GM19455 (cell line): ENCODE measurements at regions not wholly inside any gene's neighbourhood (a gene's known extent, or its start where the extent isn't known, plus 50 kb on each side); places are given as distances from the start of the nearest gene placed in this dataset.

Experiments
- ATAC-seq: cut with Tn5 transposase; IDR thresholded peaks from one replicate; pipeline ENCODE4 v1.9.1; 2021; ENCODE audit not compliant: unreplicated experiment

DNA sequence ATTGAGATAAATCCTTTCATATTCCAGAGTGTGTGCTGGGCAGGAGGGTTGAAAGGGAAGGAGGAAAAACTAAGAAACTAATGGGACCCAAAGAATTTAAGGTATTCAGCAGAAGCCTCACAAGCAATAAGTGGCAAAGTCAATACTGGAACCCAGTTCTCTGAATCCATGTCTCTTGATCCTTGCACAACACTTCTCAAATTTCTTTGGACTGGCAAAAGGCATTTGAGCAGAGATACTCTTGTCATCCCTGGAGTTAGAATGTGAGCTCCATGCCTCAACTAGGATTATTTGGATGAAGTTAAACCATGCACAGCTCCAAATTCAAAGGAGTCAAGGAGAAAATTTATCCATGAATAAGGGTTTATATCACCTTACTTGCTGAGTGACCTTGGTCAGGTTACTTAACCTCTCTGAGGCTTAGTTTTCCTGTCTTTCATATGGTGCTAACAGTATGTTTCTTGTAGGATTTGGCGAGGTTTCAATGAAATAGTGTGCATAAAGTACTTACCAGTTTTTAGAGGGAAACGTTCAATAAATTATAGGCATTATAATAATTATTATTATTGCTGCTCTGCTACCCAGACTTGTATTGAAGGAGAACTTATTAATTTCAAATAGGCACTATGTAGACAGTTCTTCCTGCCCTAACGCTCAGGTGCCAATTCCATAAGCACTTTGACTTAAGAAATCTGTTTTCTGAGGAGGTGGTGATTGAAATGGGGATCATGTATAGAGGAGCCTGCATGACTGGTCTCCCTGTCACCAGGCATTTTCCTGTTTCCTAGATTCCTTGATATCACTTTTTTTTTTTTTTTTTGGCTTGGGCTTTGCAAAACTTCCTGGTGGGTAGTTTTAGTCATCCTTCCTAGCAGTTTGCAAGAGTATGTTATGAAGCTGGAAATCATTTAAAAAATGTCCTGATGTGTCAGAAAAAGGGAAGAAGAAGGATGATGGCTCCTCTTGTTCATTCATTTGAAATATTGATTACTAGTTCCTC, 125.0 kb upstream of the JUN start:
- no peak for ATAC-seq

DNA sequence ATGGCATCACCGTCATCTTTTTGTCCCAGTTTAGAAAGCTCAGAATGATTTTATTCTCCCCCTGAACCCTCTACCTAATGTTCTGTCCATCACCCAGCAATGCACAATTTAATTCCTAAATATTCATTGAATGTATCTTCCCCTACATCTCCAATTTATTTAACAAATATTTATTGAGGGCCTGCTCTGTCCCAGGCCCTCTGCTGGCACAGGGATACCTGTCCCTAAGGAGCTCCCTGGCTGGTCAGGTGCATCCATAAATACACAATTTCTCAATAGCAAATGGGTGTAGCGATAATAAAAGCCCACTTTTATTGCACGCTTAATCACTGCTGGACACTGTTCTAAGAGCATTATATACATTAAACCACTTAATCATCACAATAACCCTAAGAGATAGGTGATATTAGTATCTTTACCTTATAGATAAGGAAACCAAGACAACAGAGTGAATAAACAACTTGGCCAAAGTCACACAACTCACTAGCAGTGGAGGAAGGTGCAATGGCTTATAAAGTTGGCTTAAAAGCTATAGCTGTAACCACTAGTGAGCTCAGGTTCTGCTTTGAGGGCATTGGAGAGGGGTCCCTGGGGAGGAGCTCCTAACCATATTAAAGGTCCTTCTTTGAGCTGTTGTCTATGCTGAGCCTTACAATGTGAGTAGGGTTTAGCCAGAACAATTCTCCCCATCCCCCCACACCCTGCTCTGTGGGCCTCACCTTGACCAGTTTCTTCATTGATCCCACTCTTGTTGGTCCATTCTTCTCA, 126.3 kb upstream of the JUN start:
- ATAC-seq: no peak

DNA sequence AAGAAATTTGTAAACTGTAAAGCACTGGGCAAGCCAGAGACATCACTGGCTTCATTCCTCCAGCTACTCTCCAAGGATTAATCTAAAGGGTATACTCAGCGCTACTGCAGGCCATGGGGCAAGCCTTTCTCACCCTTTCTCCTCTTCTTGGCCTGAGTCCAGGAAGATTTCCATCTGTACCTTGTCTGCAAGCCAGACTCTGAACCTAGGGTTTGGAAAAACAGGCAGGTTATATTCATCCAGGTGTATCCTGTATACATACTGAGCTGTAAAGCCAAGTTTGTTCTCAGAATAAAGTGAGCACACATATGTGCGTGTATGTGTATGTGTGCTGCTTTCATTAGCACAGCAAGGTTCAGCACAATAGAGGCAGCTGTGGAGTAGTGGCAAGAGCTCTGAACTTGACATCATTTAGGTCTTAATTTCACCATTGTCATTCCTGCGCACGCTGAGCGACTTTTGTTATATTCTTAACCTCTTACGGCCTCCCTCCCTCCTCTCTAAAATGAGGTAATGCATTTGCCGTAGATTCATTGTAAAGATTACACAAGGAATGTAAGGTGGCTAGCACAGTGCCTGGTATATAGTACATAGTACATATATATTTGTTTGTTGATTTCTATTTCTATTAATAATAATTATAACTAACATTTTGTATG, 128.1 kb upstream of the JUN start:
- ATAC-seq: no peak

DNA sequence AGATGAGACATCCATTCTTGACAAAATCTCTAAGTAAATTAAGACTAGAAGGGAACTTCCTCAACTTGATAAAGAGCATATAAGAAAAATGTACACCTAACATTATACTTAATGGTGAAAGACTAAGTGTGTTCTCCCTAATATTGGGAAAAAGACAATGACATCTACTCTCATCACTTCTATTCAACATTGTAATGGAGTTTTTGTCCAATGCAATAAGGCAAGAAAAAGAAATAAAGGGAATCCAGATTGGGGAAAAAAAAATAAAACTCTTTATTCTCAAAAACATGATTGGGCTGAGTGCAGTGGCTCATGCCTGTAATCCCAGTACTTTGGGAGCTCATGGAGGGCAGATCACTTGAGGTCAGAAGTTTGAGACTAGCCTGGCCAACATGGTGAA, 131.1 kb upstream of the JUN start:
- ATAC-seq: no peak

DNA sequence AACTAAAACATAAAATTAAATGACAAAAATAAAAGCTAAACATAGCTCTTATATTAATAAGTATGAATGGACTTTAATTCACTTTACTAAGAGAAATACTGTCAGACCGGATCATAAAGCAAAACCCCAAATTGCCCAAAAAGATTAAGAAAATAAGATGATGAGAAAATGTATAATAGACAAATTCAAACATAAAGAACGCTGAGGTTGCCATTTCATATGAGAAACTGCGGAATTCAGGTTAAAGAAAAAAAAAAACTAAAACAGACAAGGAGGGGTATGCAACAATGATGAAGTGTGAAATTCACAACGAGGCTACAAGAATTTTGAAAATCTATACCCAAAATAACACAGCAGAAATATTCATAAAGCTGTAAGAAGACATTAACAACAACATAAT, 133.6 kb upstream of the JUN start:
- no peak for ATAC-seq

DNA sequence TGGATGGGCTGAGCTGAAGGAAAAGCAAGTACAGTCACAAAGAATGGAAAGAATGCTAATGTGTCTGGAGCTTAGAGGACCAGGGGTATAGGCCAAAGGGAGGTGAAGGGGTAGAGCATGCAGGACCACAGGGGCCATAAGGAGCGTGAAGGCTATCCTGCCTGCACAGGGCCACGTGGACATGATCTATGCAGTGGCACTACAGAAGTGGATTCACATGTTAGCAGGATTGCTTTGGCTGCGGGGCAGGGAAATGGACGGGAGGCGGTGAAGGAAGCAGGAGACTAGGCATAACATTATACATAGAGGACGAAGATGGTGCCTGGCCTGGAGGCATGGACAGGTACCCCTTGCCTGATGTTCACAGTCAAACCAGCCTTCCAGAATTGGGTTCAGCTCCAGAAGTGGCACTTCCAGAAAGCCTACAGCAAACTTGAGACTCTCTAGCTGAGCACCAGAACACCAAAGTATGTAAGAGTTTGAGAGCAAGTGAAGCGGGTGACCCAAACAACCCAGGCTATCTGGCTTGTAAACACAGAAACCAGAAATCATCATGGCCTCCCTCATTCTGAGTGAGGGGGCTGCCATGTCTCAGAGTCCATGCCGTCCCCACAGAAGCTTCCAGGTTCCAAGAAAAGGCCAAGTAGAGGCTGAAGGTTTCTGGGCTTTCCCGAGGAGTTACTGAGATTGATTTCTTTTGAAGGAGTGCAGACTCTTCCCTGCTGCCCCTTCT, 135.5 kb upstream of the JUN start:
- no peak for ATAC-seq

DNA sequence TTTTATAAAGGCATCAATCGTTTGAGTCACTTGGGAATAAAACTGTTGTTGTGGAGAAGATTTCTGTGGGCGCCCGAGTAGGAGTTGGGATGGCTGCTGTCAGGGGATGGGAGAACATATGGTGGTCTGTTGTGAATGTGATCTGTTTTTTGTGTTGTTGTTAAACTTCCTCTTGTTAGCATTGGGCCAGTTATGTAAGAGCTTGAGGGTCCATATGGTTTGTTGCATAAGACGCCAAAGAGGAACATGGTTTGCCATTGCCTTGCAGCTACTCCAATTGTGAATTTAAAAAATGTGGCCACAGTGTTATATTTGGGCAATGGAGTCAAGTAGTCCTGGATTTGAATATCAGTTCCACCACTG, 136.1 kb upstream of the JUN start:
- no peak for ATAC-seq

DNA sequence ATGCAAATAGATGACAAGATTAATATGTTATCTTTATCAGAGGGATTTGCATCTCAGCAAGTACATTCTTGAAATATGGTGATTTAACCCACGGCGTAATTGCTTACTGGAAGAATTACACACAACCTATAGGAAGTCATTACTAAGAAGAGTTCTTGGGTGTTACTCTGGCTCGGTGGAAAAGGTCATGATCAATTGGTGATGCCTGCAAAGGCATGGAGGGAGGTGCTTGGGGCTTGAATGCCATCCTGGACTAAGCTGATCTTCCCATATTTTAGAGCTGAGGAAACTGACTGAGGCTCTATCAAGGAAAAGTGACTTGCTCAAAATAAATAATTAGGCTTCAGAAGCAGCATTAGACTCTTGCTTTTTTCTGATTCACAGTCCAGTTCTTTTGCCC, 137.5 kb upstream of the JUN start:
- no peak for ATAC-seq

DNA sequence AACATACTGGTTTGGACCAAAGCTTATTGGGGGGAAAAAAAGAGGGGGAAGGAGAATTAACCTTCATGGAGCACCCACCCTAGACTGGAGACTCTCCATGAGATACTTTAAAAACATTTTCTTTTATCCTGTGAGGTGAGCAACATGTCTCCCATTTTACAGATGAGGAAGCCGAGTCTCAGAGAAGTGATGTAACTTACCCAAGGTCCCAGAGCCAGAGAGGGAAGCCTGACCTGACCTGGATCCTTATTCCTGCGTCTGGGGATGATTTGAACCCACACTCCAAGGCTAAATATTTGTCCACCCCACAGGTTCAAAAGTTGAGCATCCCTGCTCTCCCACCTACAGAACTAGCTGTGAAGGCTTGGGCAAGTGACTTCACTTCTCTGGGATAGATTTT, 137.9 kb upstream of the JUN start:
- no peak for ATAC-seq

DNA sequence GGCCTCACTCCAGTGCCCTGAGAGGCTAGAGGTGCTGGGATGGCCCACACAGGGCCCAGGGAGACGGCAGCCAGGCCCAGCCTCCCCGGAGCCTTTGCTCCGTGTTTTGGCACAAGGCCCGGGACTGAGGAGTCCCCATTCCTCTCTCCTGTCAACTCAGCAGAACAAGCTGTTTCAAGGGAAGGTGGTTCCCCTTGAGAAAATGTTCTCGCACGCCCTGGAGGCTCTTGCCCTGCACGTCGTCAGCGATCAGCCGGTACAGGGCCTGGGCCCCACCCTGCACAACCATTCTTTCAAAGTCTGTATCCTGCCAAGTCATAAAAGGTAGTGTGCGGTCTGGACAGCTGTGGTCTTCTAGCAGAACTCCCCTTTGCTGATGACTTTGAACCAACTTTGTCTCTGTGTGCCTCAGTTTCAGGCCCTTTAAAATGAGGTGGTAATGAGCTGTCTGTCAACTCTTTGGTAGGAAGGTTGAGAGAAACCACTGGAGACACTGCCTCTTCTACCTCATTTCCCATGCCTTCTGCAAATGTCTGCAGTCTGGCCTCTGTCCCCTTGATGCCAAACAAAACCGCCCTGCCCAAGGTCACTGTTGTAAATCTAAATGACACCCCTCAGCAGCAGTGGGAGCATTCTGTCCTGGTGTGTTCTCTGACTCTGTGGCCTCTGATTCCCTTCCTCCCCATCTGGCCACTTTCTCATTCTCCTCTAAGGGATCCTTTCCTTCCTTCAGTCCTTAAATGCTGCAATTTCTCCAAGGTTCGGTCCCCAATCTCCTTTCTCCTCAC, 138.6 kb upstream of the JUN start:
- ATAC-seq: peak; percentile 87

DNA sequence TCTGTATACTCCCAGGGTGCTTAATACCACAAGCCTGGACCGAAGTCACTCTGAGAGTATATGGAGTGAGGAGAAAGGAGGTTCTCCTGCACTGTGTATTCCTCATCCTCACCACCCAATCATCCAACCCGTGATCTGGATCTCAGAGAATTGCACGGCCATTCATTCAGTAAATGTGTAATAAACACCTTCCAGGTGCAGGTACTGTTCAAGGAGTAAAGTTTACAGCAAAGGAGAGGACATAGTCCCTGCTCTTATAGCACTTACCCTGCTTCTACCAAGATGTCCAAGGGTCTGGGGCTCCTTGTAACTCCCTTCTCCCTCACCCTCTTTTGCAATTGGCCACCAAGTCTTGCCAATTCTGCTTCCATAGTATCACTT, 139.2 kb upstream of the JUN start:
- no peak for ATAC-seq

DNA sequence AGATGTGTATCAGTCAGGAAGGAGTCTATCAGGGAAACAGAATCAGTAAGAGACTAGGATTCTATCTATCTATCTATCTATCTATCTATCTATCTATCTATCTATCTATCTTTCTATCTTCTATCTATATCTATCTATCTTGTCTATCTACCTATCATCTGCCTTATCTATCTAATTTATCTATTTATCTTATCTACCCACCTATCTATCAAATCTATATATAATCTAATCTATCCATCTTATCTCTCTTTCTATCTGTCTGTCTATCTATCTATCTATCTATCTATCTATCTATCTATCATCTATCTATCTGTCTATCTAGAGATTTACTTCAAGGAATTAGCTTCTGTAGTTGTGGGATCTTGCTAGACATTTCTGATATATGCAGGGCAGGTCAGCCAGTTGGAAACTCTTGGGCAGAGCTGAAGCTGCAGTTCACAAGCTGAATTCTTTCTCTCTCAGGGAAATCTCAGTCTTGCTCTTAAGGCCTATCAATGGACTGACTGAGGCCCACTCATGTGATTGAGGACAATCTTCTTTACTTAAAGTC, 140.2 kb upstream of the JUN start:
- ATAC-seq: no peak

DNA sequence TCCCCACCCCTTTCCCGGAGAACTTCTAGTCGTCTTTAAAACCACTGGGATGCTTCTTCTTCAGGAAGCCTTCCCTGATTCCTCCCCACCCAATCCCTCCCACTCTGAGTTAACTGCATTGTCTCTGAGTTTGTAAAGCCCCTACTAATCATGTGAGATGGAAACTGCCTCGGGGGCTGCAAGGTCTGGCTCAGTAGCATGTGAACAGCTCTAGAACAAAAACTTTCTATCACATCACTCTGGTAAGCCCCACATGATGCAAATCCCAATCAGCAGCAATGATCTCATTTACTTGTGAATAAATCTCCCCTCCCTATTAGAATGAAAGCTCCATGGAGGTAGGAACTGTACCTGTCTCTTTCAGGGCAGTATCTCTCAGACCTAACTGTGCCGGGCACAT, 141.0 kb upstream of the JUN start:
- ATAC-seq: no peak

DNA sequence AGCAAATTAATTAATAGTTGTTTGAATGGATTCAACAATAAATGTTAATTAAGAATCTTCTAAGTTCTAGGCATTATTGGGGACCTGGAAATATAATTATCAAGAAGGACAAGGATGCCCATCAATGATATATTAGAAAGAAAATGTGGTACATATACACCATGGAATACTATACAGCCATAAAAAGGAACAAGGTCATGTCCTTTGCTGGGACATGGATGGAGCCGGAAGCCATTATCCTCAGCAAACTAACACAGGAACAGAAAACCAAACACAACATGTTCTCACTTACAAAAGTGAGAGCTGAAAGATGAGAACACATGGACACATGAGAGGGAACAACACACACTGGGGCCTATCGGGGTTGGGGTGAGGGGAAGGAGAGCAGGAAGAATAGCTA, 141.4 kb upstream of the JUN start:
- ATAC-seq: no peak

DNA sequence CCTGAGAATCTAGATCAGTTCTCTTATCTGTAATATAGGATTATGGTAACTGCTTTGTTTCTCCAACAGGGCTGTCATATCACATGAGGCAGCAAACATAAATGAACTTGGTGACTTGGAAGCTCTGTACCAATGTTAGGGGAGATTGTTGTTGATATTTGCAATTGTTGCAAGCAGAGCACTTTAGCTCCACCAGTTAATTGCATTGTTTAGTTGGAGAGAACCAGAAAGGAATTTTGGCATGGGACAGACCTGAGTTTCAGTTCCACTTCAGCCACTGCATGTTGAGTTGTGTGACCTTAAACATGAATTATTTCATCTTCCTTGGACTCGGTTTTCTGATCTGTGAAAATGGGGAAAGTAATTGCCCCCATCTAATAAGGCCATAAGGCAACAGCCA, 142.3 kb upstream of the JUN start:
- ATAC-seq: no peak

DNA sequence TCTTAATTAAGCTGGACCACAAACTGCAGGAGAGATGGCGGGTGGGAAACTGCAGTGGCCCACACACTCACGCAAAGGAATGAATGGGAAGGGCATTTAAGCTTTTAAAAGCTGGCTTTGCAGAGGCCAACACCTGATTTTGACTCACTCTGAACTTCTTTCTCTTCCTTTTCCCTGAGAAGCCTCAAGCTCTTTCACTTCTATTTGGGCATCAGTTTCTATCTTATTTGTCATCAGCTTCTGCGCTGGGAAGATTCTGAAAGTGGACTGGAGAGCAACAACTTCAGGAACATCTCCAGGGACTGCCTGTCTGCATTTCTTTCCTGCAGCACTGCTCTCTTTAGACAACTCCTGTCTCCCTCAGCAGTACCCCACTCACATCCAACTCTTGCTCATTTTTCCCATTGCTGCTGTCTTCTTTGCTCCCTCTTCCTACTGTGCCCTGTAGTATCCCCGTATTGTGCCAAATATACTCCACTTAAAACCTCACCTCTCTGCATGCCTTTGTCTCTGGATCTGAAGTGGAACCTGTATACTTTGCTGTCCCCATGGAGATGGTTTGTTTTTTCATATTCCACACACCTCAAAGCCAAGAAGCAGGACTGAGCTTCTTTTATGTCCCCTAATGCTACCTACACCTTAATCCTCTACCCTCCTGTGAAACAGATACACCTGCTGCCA, 143.3 kb upstream of the JUN start:
- ATAC-seq: no peak

DNA sequence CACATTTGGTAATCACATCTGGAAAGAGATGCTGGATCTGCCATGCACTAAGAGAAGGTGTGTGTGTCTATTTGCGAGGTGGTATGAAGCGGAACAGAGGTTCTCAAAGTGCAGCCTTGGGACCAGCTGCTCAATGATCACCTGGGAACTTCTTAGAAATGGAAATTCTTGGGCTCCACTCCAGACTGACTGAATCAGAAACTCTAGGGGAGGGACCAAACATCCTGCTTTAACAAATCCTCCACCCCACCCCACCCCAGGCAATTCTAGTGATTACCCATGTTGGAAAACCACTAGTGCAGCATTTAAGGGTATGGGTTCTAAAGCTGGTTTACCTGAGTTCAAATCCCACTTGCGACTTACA, 143.9 kb upstream of the JUN start:
- ATAC-seq: no peak

DNA sequence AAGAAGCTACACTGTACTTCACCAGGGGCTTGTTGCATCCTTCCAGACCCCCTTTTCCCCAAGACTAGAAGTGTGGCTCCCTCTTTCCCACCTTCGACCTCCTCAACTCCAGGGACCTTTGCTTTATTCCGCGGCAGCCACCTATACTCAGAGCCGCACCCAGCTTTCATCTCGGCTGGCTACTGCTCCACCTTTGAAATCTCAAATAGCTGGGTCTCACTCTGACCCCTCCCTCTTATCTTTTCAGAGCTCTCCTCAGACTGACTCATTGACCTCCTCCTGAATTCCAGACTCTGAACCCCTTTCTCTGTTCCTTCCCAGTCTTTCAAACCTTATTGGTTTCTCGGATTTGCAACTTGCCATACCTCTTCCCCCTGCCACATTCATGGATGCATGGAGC, 144.7 kb upstream of the JUN start:
- no peak for ATAC-seq

DNA sequence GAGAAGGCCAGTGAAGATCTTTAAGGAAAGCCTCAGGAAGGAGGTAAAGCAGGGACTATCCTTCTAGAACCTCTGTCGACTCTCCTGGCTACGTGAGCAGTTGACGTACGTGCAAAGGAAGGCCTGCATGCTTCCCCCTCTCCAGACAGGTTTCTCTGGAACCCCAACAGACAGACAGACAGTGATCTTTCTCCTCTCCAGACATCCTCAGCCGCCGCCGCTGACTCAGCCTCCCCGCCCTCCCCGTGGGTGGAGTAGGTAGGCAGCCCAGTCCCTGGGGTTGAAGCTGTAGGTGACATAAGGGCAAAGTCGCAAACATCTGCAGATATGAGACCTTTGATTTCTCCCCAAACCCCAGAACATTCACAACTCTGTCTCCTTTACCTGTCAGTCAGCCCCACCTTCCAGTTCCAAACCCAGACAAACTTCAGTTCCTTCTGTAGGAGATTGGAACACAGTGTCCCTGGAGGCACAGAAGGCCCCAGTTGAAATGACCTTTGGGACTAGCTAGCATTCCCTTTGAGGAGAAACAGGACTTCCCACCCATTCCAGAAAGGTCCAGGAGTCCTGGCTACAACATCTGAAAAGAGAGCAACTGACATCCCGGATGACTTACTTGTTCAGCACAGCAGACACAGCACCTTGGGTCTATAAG, 146.0 kb upstream of the JUN start:
- ATAC-seq: no peak
